HG03108 (cell line): ENCODE measurements at regions not wholly inside any gene's neighbourhood (a gene's known extent, or its start where the extent isn't known, plus 50 kb on each side); places are given as distances from the start of the nearest gene placed in this dataset.

Source experiments
- ATAC-seq: cut with Tn5 transposase; IDR thresholded peaks from one replicate; pipeline ENCODE4 v1.9.1; 2021; ENCODE audit warnings: moderate library complexity; ENCODE audit not compliant: unreplicated experiment

DNA sequence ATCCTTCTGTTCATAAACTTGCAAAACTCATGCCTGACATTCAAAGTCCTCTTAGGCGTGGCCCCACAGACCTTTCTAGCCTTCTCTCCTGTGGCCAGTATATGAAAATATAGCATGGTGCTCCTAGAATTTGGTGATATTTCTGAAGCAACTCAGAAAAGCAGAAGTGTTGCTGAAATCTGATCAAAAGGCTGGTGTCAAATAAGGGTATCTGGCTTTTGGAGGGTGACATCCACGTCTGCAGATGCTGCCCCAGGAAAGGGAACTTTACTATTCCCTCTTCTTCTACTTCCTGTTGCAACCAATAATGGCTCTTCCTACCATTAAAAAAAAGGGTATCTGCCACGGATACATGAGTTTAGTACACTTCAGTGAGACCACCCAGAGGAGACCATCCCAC, 83.9 kb upstream of the RPS6KA3 start:
- no peak for ATAC-seq

DNA sequence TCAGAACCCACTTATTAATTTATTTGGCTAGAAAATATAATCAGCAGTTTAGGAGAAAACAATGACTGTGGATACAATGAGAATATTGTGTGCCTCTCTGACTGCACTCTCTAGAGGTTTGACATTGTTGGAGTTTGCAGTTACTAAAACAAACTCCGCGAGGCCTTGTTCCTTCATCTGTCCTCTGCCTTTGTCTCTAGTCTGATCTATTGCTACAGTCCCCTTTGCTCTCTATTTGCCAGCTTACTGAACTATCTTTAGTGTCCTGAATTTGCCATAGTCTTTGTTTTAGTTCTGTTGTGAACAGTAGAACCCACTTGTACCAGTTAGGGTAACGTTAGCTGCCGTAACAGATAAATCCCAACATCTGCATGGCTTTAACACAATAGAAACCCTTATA, 81.4 kb upstream of the RPS6KA3 start:
- ATAC-seq = no peak

DNA sequence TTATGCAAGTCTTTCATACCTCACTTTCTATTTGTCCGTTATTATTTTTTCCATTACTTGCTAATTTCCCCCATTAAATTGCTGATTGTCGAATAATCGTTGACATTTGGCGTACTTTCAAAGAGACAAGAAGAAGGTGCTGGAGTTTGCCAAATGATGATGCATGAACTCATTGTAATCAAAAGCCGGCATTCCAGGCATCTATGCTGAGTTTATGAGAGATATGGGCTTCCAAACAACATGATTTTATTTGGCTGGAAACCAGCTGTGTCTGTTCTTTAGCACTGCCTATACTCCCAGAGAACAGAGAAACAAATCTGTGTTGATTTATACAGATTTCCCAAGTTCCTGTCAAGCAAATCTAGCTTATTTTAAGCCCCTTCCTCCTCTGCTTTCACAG, 80.8 kb upstream of the RPS6KA3 start:
- ATAC-seq = no peak

DNA sequence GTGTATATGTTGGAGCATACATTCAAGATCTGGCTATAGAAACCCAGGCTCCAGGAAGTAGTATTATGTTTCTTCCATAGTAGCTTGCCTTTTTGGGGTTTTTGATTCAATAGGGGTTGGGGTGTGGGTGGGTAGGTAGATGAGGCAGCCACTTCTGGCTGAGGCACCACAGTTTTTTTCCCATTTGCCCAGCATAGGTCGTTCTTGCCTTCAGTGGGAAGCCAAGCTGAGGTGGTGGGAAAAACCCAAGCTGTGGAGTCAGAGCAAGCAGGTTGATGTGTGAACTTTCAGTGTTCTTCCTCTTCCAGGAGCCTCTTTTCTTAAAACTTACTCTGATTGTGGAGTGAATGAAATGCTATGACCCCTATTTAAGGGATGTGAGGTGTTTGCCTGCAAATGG, 67.0 kb upstream of the RPS6KA3 start:
- ATAC-seq = no peak

DNA sequence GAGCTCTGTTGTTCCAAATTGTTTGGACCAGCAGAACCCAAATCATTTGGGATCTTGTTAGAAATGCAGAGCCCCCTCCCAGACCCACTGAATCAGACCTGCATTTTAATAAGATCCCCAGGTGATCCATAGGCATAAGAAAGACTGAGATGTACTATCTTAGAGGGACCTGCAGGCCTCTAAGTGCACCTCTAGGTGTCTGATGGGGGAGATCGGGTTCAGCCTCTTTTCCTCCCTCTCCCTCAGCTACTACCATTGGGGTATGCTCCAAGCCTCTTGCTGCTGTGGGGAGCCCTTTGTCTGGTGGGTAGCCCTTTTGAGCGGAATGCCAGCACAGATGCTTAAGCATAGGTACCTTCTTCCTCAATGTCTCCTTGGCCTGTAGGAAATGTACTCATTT, 63.8 kb upstream of the RPS6KA3 start:
- no peak for ATAC-seq

DNA sequence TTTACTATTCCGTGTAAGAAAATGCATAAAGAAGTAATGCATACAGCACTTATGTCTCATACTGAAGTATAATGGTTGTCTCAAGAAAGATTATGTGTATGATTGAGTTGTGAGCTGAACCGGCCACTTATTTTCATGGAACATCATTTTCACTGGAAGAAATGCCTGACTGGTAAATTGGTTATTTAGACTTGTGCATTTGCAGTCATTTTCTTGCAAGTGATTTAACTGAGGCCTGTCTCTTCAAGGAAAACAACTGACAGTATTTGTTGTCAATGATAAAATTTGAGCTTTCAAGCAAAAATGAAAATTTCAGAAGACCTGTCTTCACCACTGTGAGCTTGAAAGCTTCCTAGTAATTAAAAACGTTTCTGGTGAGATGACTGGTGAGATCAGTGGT, 62.7 kb upstream of the RPS6KA3 start:
- no peak for ATAC-seq

DNA sequence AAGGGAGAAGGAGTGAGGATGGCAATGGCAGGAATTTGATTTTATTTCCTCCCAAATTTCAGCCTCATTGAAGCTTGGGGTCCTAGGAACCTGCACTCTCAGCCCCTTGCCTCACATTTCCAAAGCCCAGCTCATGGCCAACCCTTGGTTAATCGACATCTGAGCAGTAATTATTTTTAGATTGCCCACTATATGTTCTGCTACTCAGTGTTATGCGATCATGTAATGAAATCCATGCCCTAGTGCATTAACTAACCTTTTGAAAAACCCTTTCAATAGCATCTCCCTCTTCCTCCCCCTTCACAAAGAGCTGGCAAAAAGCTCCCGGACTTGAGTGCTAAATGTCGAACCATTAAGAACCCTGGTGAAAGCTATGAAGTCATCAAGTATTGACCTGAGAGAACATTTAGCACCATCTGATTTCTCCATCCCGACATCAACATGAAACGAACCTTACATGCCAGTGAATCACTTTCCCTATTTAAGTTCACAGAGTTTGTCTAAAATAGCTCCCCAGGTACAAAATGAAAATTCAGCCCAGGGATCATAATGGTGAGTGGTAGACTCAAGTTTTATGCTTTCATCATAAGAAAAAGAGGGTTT, 59.2 kb upstream of the RPS6KA3 start:
- ATAC-seq = no peak

DNA sequence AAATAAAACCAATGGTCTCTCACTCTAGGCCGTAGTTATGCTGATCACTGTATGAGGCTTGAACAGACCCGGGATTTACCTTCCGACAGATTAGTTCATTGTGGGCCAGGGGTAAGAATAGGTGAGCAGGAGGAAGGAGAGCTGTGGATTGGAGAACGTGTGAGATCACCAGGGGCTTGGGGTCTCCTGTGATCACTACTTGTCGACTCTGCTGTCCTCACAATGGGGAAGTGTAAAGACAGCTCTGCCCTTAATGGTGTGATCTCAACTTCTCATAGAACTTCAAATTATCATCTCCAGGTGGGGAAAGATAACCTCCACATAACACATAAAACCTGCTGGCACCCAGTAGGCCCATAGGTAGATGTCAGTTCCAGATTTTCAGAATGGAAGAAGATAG, 56.2 kb upstream of the RPS6KA3 start:
- no peak for ATAC-seq

DNA sequence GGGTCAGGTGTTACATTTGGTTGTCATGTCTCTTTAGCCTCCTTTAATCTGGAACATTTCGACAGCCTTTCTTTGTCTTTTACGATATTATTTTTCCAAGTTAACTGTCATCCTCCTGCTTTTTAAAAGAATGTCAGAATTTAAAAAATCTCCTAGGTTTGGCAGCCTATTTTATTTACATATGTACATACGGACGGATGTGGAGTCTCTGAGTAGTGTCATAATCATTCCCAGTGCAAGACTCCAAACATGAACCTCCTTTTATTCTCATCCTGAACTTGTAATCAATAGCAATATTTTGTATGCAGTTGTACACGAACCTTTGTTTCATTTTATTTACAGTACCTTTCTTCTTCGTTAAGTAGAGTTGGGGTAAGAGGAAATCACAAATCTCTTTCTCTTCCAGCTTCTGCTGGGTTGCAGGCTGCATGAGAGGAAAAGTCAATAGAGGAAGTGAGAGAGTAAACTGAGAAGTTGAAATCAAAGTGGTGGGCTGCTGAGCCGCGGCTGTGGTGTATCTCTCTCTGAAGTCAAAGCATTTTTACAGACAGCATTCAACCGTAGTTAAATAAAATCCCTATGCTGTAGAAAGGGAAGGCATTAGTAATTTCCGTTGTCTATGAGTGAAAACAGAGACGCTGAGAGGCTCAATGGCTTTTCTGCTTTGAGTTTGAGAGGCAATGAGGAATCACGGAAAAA, 53.9 kb upstream of the RPS6KA3 start:
- peak; percentile 94 for ATAC-seq

DNA sequence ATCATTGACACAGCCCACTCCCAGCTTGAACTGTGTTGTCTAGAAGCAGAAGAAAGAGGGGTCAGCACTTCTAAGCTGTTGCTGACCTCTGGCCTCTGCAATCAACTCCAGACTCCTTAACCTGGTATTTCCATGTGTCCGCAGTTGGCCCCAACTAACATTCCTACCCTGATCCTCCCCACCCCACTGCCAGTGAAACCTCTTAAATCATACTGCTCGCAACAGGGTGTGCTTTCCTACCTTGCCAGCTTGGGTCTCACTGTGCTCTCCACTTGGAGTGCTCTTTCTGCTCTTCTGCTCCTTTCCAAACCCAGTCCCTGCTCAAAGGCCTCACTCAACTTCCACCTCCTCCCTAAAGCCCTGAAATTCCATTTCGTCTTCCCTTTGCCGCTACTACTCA, 52.3 kb upstream of the RPS6KA3 start:
- no peak for ATAC-seq

DNA sequence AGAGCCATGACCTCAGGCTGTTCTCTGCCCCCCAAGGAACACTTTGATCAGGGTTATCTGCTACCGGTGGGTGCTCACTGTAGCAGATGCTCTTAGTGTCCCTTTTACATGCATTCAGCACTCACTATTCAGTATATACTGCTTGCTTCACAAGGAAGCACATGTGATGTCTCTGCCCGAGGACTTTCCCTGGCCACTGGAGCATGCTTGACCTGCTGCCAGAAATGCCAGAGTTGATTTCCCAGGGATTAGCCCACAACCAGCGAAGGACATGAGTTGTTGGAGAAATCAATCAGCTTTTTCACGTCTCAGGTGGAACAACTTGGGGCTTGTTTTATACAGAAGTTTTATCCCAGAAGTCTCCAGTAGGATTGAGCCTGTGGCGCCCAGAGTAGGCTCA, 51.2 kb upstream of the RPS6KA3 start:
- ATAC-seq = no peak
